Muscle of leg (tissue), 3 donors: ENCODE measurements at regions not wholly inside any gene's neighbourhood (a gene's known extent, or its start where the extent isn't known, plus 50 kb on each side); places are given as distances from the start of the nearest gene placed in this dataset.
A peak's percentile ranks its signal among the peaks of the same experiment; 100 is the strongest.

Experiments used
- DNase-seq: peaks from one replicate; pipeline ENCODE4 v3.0.0; 2013
- H3K27ac ChIP-seq: one replicate; pipeline ENCODE4 v1.5.1; 2013; ENCODE audit warnings: mild to moderate bottlenecking, low read length, control low read depth
- H3K27me3 ChIP-seq: one replicate; pipeline ENCODE4 v1.6.1; 2013; ENCODE audit warnings: low read length; ENCODE audit not compliant: control insufficient read depth, insufficient read depth
- H3K36me3 ChIP-seq: one replicate; pipeline ENCODE4 v1.6.1; 2013; ENCODE audit warnings: low read length; ENCODE audit not compliant: control insufficient read depth, insufficient read depth
- H3K4me1 ChIP-seq: one replicate; pipeline ENCODE4 v1.6.1; 2013; ENCODE audit warnings: low read length; ENCODE audit not compliant: control insufficient read depth, insufficient read depth
- H3K4me3 ChIP-seq: one replicate; pipeline ENCODE4 v1.5.1; 2013; ENCODE audit warnings: low read length, control low read depth
- H3K9me3 ChIP-seq: replicated peaks from 2 replicates; pipeline ENCODE4 v1.6.1; 2013; ENCODE audit warnings: low read depth, low read length; ENCODE audit not compliant: control insufficient read depth
- WGBS: methylation state at CpG from one replicate; pipeline ENCODE4 v1.1.5; 2013; ENCODE audit warnings: missing lambda C conversion rate; ENCODE audit not compliant: insufficient coverage; 5-methylcytosine and 5-hydroxymethylcytosine counted together

DNA sequence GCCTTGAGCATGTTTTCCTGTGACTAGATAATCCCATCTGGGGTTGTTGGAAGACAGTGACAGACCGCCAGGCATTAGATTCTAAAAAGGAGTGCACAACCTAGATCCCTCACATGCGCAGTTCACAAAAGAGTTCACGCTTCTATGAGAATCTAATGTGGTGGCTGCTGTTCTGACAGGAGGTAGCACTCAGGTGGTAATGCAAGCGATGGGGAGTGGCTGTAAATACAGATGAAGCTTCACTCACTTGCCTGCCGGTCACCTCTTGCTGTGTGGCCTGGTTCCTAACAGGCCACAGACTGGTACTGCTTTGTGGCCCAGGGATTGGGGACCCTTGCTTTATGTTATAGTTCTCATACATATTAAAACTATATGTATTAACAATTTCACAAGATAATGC is 81.9 kb upstream of the TMLHE start:
- 83% methylated on average over 3 of the region's 5 CpGs for WGBS
- Histone ChIP-seq H3K36me3 (no peaks in the 10 kb centered on the region), H3K4me1 (no peaks in the 10 kb centered on the region), H3K27me3 (no peaks in the 10 kb centered on the region), H3K4me3 (no peak overlapping the region), H3K9me3 (peaks cover 2% of the 10 kb centered on the region), H3K27ac (no peak overlapping the region)
- no peak for DNase-seq

DNA sequence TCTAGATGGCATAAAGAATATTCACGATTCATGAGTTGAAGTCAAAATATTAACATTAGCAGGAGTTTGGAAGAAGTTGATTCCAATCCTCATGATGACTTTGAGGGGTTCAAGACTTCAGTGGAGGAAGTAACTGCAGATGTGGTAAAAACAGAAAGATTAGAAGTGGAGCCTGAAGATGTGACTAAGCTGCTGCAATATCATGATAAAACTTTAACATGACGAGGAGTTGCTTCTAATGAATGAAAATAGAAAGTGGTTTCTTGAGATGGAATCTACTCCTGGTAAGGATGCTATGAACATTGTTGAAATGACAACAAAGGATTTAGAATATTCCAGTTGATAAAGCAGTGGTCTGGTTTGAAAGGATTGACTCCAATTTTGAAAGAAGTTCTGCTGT is 70.1 kb upstream of the TMLHE start:
- Histone ChIP-seq H3K4me1 (no peaks in the 10 kb centered on the region), H3K9me3 (peaks cover 2% of the 10 kb centered on the region), H3K36me3 (no peaks in the 10 kb centered on the region), H3K27ac (no peak overlapping the region), H3K27me3 (no peaks in the 10 kb centered on the region), H3K4me3 (no peak overlapping the region)
- WGBS: 40% methylated on average over 1 of the region's 2 CpGs
- no peak for DNase-seq

DNA sequence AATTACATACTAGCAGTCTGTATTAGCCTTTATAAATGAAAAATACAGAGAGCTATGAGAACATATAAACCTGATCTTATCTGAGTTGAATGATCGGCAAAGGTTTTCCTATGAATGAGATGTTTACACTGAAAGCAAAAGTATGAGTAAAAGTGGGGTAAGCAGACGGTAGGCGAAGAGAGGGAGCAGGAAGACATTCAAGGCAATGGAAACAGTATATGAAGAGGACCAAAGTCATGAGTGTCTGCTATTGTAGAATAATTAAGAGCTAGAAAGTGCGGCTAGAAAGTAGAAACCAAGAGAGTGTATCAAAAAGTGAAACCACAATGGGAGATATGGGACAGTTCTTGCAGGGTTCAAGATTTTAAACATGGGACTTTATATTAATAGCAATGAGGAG is 67.0 kb upstream of the TMLHE start:
- peaks cover 2% of the 10 kb centered on the region for H3K9me3 ChIP-seq
- H3K27ac ChIP-seq: no peak overlapping the region
- no peaks in the 10 kb centered on the region for H3K4me1 ChIP-seq
- H3K27me3 ChIP-seq: no peaks in the 10 kb centered on the region
- no peaks in the 10 kb centered on the region for H3K36me3 ChIP-seq
- WGBS: 95% methylated on average over 4 of the region's 4 CpGs
- no peak for DNase-seq
- H3K4me3 ChIP-seq: no peak overlapping the region

DNA sequence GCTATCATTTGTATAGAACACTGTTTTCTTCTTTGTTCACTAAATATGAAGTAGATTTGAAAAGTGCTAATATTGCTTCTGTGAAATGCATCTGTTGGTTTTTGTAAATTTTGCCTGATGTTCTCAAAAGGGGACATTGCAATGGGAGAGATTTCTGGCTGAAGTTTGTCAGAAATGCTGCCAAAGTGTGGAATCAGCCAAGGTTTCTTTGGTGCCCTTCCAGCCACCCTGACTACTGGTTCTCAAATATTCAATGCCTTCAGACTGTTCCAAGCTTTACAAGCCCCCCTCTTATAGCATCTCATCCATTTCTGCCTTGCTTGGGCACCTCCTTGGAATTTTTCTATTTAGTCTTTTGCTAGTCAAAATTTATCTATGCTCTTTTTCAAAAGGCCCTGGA is 60.6 kb upstream of the TMLHE start:
- no peaks in the 10 kb centered on the region for H3K36me3 ChIP-seq
- no peak overlapping the region for H3K4me3 ChIP-seq
- no peak overlapping the region for H3K27ac ChIP-seq
- no peaks in the 10 kb centered on the region for H3K27me3 ChIP-seq
- peak; percentile 1 for DNase-seq
- peaks cover 3% of the 10 kb centered on the region for H3K9me3 ChIP-seq
- no peaks in the 10 kb centered on the region for H3K4me1 ChIP-seq

DNA sequence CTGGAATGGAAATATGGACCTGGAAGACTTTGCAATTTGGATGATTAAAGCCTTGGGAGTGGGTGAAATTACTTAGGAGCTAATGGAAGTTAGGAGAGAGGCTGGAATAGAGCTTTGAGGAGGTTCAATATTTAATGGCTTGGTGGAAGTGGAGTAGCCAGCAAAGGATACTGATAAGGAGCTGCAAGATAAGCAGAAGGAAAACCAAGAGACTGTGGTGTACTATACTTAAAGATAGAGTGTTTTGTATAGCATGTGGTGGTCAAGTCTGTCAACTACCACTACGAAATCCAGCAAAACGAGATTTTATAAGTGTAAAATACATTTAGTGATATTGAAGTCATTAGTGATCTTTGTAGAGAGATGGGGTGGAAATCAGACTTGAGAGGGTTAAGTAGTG is 54.0 kb upstream of the TMLHE start:
- Histone ChIP-seq H3K4me3 (no peak overlapping the region), H3K27me3 (no peaks in the 10 kb centered on the region), H3K9me3 (peaks cover 5% of the 10 kb centered on the region), H3K27ac (no peak overlapping the region), H3K4me1 (no peaks in the 10 kb centered on the region), H3K36me3 (no peaks in the 10 kb centered on the region)
- DNase-seq: no peak
- 100% methylated on average over 1 of the region's 2 CpGs for WGBS
